T-helper 1 cell (primary cell): ENCODE measurements at regions not wholly inside any gene's neighbourhood (a gene's known extent, or its start where the extent isn't known, plus 50 kb on each side); places are given as distances from the start of the nearest gene placed in this dataset.

ENCODE experiments used
- DNase-seq, 5 donors: peaks; one replicate each; pipeline ENCODE4 v3.0.0-alpha.2; 2012 to 2020

GRCh38 chr16:51450376-51450775 lies 299.3 kb upstream of the SALL1 start:
- DNase-seq: no peak

DNA sequence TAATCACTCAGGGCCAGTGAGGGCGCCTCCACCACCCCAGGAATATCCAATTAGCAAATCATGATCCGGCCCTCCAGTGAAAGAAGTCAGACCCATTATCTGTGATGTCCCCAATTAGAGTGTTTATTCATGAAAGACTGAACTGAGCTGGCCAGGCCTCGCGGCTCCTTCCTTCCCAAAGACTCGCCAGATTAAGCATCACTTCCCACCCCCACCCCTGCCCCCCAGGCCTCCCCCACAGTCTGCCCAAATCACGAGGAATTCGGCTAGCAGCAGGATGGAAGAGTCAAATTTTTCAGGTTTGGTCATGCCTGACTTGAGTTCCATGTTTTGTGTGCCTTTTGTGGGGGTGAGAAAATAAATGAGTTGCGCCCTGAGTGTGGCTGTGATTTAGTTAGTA lies 298.4 kb upstream of the SALL1 start:
- DNase-seq: no peak

DNA sequence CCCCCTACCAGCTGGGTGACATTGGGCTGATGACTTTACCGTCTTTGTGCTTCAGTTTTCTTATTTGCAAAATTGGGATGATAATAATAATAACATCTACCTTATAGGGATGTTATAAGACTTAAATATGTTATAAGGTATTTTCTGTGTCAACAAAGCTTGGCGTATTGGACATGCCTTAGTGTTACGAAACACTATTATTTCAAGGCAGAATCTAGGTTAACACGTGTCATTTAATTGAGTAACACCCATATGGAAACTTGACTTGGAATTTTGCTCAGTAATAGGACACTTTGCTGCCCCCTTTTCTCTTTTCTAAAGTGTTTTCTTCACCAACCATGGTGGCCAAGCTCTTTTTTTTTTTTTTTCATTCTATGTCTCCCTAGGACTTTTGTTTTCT lies 294.2 kb upstream of the SALL1 start:
- DNase-seq: no peak

- no peak for DNase-seq
These were observed 292.9 kb upstream of the SALL1 start for GRCh38 chr16:51443934-51444333.

DNA sequence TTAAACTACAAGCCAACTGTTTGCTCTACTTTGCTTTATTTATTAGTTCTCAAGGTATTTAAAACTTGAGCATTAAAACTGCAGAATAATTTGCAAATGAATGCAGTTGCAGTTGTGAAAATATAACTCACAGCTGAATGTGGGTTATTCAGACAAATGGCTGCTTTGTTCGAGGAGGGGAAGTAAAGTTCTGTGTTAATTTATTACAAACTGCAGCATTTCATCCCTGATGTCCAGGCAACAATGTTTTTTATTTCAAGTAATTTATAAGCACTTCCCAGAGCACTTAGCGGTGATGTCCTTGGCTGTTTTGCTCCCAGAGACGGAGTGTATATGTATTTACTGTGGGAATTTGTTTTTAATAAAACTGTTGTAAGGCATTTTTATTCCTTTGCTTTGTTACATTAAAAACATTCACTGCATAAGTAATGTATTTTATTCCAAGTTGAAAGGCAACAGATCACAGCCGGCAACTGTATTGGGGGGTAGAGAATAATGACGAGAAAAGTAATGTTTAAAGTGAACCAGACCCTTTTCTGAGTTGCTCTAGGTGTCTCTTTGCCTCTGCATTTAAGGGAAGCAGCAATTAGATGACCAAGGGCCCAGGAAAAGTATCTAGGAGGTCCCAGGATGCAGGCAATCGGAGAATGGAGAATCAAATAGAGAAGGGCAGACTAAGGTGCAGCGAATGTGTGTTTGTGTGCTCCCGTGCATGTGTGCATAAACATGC lies 291.2 kb upstream of the SALL1 start:
- DNase-seq: no peak

- no peak for DNase-seq
These were observed 289.2 kb upstream of the SALL1 start for GRCh38 chr16:51440131-51440889.

DNA sequence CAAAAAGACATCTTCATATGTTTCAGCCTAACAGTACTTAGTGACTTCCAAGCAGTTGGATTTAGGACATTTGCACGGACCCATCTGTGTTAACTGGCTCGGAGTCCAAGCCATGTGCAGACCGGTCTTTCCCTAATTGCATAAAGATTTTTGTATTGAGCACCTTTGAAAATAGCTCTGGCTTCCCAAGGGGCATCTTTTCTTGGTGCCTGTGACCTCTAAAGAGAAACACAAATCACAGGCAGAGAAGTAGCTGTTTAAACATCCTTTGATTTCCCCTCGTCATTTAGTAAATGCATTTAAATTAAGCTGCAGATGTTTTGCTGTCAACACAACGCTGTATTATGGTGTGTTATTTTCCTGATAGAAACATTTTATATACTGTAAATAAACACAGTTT lies 288.2 kb upstream of the SALL1 start:
- DNase-seq: no peak

DNA sequence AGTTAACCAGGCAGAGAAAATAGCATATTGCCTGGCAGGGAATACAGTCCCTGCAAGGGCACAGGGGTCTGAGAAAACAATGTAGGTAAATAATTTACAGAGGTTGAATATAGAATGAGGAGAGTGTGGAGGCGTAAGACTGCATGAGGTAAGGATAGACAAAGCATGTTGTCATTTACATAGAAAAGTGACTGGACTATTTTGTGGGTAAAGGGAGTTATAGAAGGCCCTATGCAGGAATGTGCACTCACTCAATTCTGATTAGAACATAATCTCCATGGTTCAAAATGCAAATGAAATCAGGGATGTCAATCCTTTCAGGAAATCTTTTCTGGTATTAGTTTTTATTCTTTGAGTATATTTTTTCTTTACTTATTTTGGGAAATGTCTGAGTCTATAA lies 285.7 kb upstream of the SALL1 start:
- DNase-seq: no peak

DNA sequence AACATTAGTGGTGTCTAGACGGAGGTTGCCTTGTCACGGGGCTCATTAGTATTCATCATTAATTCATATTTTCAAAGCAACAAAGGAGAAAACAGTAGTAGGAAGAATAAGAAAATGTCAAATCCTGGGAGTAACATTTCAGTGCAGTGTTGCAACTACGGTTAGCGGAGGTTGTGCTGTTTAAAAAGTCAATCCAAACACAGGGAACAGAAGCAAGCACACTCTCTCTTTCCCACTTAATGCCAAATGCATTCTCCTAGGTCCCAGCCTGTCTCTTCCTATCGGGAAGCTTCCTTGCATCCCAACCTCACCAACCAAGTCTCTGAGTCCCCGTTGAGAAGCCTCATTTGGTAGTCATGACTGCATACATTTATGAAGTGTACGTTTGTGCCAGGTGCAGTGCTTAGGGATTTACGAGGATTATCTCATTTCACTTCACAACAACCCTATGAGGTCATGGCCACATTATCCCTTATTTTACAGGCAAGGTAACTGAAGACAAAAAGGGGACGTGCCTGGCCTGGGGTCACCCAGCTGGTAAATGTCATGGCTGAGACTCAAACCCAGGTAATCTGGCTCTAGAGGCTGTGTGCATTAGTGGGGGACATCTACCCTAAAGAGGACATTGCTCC lies 283.6 kb upstream of the SALL1 start:
- DNase-seq: no peak

GRCh38 chr16:51433599-51433998 lies 282.5 kb upstream of the SALL1 start:
- DNase-seq: no peak

DNA sequence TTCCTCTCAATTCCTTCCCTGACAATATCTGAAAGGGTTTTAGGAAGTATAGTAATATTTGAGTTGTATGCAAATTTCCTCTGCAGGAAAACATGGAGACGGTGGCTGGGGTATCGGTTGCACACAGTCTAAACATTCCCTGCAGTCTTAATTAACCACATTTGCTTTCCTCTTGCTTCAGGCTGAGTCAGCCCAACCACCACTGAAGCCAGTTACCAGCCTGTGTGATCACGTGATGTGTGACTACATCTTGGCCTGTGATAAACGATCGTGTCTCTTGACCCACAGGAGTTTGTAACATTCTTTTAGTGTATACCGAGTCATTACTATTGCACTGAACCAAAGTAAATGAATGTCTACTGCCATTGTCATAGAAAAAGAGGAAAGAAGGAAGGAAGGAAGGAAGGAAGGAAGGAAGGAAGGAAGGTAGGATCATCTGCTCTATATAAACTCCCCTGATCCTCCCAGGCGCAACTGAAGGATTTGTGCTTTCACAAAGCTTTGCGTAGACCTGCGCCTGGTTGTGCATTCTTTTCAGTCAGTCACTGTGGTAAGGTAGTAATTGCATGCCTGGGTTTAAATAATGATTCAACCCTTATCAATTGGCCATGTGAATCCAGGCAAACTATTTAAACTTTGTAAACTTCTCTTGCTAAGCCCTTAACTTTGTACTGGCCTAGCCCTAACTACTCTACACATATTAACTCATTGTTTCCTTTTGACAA lies 280.6 kb upstream of the SALL1 start:
- no peak for DNase-seq

GRCh38 chr16:51430716-51431369 lies 279.8 kb upstream of the SALL1 start:
- DNase-seq: no peak

- DNase-seq: no peak
These were observed 278.0 kb upstream of the SALL1 start for GRCh38 chr16:51429041-51429440.

DNA sequence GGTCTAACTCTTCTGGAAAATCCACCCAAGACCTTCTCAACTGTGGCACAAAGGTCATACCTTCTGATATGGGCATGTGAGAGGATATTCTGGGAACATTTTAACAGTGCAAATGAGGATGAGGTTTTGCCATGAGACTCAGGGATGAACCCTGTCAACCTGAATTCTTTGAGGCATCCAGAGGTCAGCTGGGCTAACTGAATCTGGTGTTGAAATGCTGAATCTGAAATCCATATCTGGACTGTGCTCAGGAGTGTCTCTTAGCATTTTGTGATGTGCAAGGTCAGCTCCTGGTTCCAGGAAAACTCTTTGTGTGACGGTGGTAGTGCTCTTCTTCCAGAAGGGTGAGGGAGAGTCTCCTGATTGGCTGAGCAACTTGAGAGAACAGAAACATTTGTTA lies 276.0 kb upstream of the SALL1 start:
- no peak for DNase-seq

DNA sequence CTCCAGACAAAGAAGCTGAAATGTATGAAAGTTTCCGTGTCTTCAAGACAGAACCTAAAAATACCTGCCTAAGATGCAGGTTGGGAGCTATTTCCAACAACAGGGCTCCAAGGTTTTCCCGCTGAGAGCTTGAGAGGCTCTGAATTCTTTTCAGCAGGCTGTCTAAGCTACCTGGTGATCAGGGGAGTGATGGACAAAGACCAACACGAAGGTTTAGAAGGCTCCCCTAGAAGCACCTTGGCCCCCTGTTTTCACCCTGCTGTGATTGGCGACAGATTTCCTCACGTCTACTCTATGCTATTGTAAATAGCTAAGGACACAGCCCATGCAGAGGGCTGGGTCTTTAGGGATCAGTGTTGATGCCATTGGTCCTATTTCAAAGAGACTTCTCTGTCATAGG lies 275.2 kb upstream of the SALL1 start:
- no peak for DNase-seq

DNA sequence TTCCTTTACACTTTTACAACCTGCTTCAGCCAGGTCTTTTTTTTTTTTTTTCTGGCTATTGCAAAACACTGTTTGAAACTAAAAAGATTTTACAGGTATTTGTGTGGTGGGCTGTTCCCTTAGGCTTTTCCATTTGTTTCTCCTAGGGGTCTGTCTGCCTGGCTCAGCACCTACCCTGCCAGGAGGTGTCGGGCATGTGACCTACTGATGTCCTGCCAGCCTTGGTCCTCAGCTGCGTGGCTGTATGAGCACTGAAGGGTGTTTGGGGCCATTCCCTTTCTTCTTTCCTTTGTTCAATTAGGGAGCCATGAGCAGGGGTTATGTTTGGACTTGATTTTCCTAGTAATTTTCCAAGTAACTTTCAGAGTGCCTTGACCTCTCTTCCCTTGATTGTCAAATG lies 269.2 kb upstream of the SALL1 start:
- no peak for DNase-seq

DNA sequence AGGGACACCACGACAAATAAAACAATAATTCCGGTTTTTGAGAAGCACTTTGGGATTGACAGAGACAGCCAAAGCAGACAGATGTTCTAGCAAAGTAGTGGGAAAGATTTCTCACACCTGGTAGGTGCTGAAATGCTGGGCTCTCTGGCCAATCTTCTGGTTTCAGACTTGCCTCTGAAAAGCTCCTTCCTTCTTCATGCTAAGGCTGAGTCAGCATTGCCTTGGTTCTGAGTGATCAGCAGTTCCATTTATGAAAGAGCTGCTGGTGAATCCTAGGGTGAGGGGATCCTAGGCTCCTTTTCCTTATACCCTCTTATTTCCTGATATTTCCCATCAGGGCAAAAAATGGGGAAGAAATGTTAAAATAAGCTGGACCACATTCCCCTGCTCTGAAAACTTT lies 268.7 kb upstream of the SALL1 start:
- no peak for DNase-seq

- DNase-seq: no peak
These were observed 267.2 kb upstream of the SALL1 start for GRCh38 chr16:51418258-51418657.

DNA sequence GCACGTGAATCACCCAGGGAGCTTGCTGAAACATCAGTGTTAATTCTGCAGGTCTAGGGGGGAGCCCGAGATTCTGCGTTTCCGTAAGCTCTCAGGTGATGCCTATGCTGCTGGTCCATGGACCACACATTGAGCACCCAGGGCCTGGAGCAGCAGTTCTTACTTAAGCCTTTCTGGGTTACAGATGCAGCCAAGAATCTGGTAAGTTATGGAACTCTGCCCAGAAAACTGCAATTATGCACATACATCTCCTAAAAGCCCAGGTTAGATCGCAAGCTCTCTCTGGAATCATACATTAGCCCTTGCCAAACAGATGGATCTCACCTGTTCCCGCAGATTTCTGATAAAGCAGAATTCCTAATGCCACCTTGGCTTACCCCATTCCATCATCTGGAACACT lies 265.9 kb upstream of the SALL1 start:
- no peak for DNase-seq

DNA sequence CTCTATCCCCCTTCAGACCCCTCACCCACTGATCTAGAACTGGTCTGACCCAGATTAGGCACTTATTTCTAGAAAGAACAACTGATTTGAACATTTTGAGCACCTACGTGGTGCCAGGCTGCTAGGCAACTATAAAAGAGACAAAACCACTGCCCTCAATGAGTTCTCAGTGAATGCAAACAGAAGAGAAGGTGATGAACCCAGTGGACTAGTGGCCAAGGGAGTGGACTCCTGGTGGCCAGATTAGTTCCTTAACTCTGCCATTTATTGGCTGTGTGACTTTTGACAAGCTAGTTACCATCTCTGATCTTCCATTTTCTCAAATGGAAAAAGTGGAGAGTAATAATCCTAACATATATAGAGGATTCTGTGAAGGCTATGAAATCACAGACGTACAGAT lies 259.1 kb upstream of the SALL1 start:
- no peak for DNase-seq

- DNase-seq: no peak
These were observed 258.1 kb upstream of the SALL1 start for GRCh38 chr16:51409001-51409675.

- DNase-seq: no peak
These were observed 257.3 kb upstream of the SALL1 start for GRCh38 chr16:51408357-51408756.
